DMS153 treated with DMSO at 0.1 percent for 48 hours (cell line): ENCODE measurements at regions not wholly inside any gene's neighbourhood (a gene's known extent, or its start where the extent isn't known, plus 50 kb on each side); places are given as distances from the start of the nearest gene placed in this dataset.
"Not testable (repeated sequence)": the region's sequence is repeated elsewhere in the genome, so short reads cannot be mapped to it uniquely, and the experiment has no call there.

Experiments
- DNase-seq: peaks from one replicate; lab custom pipeline; 2025; ENCODE audit not compliant: unreplicated experiment; lab: John Stamatoyannopoulos, UW

DNA sequence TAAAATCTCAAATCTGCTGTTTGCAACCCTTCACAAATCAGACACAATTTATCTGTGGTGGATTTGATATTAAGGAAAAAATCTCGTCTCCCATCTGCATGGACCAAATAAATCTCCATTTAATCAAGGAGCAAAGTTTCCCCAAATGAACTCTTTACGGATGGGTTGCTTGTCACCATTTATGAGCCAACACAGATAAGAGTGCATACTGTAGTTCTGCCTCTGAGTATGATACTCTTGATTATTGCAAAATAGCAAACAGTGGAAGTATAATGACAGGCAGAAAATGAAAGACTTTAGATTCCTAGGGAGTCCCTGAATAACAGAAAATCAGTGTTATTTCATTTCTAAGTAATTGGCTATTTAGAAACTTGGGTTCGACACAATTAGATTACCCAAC, 1395.9 kb downstream of the FAM181B start:
- no peak for DNase-seq

DNA sequence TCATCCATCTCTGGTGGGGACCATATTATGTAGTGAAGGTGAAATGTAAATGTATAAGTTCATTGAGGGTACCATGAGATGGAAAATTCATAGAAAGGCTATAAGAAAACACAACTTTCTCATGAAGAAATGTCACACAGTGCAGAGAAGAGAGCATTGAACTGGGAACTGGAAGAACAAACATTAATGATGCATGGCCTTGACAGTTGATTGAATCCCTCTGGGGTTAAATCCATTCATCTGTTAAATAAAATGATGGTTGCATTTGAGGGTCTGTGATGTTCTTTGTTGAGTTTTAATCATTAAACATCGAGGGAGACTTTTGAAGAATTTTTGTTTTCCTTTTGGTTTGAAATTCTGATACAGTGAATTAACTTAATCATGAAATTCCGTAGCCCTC, 1401.4 kb downstream of the FAM181B start:
- no peak for DNase-seq

DNA sequence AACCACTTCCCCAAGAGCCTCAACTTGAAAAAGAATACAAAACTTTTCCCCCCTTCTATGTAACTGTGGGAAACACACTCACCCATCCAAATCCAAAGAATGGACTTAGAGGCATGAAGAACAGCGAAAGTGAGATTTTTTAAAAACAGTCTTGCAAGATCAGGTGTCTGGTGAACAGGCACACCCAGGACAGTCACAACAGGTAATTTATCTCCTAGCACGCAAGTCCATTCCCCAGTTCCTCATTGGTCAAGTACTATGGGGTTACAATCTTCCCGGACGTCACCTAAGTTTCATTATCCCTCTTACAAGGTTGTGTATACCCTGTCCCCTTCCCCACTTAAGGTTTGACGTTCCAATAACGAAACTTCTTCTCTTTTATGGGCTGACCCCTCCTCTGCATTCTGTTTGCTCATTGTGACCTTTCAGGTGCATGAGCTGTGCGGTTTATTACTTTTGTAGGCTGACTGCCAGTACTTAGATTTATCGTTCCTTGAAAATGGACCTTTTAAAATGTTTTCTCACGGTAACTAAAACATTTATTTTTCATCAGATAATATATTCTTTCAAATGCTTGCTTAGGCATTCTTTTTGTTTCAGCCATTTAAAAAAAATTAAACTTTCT, 1401.9 kb downstream of the FAM181B start:
- DNase-seq, result no peak

DNA sequence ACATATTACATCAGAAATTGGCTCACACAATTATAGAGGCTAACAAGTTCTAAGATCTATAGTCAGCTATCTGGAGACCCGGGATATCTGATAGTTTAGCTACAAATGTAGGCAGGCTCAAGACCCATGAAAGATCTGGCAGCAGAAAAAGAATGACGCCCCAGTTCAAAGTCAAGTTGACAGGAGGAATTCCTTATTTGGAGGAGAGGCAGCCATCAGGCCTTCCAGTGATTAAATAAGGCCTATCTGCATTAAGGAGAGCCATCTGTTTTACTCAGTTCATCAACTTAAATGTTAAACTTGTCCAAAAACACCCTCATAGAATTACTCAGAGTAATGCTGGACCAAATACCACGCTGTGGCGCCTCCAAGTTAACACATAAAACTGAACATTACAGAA, 1402.6 kb downstream of the FAM181B start:
- DNase-seq, result no peak

DNA sequence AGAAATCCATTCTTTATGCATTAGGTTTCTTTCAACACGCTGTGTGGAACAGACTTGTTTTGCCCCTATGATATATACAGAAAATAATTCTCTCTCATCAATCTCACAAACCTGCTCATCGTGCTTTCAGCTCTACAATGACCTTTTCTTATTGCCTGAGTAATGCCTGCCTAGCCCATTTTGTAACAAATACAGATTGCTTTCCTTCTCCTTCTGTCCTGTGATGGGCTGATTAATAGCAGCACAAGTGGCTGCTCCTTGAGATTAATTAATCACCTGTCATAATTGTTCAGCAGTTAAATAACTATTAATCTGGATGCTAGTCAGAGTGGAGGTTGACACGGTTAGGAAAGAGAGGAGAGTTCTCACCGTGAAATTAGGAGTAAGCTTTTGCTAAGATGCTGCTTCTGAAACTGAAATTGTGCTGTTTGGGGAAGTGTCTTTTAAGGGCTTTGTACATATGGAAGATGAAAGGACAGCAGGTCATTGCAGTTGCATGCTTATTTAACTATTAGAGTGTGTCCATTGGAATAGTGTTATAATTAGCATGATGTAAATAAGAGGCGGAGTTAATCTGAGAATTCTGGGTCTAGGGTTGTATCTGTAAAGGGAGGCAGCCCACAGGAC, 1430.5 kb downstream of the FAM181B start:
- no peak for DNase-seq

DNA sequence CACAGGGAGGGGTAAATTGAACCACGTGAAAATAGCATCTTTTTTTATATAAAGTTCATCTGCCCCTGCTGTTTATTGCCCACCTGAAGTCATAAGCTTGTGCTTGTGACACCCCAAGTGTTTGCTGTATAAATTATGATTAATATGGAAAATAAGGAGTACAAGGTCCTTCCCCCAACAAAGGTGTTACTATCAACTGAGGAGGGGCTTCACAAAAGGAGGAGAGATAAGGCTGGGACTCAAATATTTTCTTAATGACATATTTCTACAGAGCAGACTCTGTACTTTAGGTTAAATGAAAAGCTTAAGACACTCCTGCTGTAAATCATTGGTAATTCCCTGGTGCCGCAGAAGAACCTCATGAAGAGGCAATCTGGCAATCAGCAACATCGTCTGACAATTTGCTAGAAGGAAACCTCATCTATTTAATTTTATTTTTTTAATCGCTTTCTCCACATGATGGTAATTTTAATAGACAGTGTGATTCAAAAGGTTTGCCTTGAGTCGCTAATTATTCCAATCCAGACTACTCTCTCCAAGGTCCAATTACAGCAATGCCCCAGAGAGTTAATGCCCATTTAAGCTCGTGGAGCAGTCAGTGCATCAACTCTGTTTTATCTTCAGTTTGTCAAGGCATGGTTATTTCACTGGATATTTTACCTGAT, 1432.4 kb downstream of the FAM181B start:
- DNase-seq, result no peak

DNA sequence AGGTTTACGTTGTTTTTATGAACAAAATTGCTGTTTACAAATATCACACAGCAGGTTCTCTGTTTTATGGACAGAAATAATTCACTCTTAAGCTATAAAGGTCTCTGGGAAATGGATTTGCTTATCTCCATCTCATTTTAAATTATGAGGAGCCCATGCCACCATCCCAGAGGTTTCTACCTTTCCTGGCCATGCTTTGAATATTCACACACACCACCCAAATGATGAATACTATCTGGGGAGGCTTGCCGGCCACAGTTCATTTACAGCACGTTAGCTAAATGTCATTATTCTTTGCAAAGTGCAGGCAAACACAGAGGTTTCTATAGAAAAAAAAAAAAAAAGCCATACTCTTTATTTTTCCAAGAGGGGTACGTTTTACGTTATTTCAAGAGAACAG, 1446.7 kb downstream of the FAM181B start:
- DNase-seq, result no peak

DNA sequence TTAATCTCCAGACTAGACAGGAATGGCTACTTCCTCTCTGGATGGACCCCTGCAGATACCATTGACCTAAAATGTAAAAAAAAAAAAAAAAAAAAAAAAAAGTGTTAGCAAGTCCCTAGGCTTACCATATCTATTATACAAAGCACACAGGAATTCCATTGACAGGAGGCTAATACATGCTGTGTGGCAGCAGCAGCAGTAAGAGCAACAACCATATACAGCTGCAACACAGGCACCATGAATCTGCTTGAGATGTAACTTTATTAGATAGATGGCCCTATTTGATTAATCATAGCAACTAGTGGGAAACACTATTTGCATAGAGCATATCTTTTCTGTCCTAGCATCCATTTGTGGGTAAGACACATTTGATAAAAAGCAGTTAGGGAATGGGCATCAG, 1447.1 kb downstream of the FAM181B start:
- DNase-seq, result no peak

DNA sequence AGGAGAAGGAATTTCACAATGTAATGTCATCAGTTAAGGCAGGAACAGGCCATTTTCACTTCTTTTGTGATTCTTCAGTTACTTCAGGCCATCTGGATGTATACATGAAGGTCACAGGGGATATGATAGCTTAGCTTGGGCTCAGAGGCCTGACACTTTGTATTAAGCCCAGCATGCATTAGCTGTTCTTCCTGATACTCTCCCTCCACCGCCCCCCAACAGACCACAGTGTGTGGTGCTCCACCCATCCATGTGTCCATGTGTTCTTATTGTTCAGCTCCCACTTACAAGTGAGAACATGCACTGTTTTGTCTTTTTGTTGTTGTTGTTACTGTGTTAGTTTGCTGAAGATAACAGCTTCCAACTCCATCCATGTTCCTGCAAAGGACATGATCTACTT, 1453.4 kb downstream of the FAM181B start:
- not testable (repeated sequence) for DNase-seq

DNA sequence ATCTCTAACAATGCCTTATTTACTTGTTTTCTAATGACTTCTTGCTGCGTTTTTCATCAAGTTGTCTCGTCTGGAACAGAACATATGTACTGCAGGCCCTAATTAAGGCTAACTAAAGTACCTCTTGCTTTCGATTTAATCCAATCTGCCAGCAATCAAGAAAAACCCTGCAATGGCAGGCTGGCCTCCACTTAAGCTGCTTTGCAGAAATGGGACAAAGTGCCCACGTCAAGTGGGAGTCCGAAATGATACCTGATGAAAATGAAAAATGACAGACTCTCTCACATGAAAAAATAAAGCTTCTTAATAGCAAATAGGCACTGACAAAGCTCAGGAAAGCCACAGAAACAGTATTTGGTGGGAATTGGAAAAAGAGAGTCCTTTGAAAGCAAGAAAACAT, 1454.7 kb downstream of the FAM181B start:
- DNase-seq, result no peak

DNA sequence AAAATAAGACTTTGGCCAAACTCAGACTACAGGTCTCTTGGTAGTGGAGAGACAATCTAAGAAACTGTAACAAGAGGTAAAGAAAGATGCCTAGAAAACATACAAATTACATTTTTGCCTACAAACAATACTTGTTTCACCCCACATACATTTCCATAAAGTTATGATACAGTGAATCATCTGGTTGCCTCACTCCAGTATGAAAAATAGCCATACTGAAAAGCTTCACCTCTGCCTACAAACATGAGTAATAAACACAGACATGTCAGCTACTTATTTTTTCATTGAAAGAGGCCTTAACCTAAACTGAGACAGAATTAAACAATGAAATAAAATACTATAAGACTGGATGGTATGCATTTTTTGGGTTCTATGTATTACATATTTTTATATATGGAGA, 1463.0 kb downstream of the FAM181B start:
- DNase-seq, result no peak

DNA sequence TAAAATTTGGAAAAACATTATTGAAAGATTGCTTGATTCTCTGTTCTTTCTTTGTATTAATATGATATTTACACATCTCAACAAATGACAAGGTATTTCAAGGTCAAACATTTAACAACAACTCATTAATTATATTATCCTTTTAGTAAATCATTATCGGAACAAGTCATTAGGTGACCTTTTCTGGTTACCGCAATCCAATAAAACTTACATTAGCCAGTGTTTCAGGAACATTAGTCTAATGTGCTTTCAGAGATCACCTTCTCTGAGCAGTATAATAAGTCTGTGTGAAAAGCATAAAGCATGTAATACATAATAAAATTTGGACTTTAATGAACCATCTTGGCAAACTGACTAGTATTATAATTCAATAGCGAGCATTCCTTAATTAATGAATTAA, 1466.4 kb downstream of the FAM181B start:
- no peak for DNase-seq

DNA sequence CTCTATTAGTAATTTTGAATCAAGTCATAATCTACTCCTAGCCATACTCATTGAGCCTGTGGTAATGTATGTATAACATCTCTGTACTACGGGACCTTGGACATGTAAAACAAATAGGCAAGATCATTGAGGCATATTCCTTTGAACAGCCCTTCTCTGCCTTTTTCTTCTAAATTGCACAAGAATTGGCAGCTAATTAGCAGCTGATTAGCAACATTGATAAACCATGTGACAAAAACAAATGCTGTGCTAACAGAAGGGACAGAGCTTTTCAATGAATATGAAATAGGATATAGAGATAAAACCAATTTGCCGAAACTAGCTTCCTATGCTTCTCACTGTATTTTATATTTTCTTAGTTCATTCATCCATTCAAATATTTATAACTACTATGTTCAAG, 1474.2 kb downstream of the FAM181B start:
- no peak for DNase-seq

DNA sequence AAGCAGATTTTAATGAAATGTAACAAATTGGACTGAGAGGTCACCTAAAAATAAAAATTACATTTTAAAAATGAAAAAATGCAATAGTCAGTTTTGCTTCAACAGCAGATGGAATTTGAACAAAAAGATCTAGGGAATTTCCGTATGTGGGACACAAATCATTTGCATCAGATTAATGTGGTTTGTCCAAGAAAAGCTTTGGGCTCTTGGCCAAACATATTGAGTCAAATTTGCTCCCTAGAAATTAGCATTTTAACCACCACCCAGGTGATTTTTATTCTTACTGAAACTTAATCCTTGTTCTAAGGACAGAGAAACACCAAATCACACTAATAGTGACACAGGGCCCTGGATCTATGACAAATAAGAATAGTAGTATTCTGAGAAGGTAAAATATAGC, 1477.8 kb downstream of the FAM181B start:
- no peak for DNase-seq

DNA sequence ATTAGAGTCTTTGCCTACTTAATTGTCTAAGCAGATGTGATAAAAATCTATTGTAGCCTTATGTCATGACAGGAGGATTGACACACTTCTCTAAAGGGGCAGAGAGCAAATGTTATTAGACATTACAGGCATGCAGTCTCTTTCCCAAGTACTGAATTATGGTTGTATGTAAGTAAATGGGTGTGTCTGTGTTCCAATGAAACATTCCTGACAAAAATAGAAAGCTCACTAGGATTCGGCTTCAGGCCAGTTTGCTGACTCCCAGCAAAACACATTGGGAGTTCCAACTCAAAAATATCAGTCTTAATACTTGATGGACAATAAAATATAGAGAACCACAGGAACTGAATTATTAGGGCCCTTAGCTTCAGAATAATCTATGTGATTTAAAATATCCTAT, 1480.4 kb downstream of the FAM181B start:
- no peak for DNase-seq

DNA sequence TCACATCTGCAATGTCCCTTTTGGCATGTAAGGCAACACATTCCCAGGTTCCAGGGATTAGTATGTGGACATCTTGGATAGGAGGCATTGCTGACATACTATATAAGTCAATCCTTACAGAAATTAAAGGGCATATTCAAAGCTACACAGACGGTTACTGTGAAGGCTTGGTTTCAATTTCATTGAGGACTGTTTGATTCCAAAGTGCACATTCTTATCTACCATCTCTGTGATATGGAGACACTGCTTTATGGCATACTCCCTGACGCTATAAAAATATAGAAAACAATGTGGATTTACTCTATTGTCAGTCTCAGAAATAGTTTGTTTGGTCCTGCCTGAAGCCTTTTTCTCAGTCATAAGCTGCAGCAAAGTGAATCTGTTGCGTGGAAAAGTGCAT, 1486.7 kb downstream of the FAM181B start:
- no peak for DNase-seq

DNA sequence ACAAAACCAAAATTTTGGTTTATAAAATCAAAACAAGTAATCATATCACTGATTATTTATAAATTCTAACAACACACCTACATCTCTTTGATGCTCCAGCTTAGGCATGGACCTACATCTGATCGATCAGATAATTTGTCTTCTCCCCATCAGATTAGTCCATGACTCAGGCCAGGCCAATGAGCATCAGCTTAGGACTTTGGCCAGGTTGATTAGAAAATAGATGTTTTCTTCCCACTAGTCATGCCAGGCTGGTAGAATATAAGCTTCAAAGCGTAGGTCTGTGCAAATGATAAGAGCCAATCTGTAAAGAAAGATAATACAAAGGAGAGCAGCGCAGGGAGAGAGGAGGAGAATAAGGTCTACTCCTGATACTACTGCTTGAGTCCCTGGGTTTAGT, 1487.9 kb downstream of the FAM181B start:
- no peak for DNase-seq

DNA sequence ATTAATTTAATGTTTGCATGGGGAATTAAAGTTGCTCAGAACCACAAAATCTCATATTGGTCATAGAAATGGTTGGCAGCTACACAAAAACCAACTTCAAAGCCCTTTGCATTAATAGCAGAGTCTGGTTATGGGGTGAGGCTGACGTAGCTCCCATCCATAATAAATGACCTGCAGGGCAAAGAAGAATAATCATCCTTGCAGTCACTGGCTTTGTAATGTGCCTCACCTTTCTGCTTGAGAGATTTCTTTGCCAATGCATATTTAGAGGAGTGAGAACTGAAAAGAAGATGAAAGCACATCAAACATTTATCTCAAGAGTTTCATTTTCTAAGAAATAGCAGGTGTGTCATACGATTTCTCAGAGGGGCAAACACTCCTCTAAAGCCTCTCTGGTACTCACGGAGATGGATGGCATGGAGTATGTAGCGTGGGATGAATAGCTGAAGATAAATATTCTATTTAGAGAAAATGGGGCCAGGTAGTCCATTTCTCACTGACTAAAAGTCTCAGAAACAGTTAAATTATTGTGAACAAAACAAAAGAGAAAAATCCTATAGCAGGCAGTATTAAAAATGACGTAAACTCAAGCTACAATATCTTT, 1491.9 kb downstream of the FAM181B start:
- DNase-seq, result no peak

DNA sequence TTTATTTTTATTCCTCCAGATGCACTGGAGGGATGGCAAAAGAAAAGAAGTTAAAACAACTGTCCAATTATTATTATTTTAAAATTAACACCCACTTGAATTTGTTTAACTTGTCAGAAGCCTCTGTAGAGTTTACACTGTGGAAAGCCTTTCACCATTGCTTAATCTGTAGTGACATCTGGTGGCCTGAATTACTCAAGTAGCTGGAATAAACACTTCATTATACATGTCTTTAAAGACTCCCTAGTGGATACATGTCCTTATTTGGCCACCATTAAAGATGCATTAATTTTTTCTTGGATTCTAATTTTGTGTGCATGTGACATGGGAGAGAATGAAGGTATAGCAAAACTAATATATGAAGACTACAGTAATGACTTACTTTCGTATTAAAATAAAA, 1496.5 kb downstream of the FAM181B start:
- peak; percentile 22 for DNase-seq

DNA sequence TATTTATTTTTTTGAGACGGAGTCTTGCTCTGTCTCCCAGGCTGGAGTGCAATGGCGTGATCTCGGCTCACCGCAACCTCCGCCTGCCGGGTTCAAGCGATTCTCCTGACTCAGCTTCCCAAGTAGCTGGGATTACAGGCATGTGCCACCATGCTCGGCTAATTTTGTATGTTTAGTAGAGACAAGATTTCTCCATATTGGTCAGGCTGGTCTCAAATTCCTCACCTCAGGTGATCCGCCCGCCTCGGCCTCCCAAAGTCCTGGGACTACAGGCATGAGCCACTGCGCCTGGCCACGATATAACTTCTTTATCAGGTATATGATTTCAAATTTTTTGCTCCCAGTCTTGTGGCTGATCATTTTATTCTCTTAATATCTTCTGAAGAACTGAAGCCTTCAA, 1506.3 kb downstream of the FAM181B start:
- DNase-seq, result not testable (repeated sequence)

DNA sequence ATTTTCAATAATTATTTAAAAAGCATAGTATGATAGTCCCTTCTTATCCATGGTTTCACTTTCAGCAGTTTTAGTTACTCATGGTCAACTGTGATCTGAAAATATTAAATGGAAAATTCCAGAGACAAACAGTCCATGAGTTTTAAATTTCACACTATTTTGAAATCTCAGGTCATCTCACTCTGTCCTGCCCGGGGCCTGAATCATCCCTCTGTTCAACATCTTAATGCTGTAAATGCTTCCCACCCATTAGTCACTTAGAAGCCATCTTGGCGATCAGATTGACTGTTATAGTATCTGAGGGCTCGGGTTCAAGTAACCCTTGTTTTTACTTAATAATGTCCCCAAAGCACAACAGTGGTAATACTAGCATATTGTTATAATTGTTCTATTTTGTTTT, 1509.3 kb downstream of the FAM181B start:
- no peak for DNase-seq

DNA sequence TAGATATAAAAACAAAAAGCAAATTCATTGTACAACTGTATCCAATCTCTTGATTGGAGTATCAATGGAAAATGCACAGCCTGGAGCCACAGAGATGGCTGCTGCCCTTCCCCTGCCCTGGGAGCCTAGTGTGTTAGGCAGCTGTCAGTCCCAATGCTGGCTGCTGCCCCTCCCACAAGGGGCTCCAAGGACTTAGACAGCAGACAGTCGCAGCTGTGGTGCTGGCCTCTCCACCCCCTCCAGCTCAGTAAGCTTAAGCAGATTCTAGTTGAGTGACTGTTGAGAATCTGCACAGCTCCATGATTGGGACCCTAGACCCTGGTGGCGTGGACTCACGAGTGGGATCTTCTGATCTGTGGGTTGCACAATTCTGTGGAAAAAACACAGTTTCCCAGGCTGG, 1511.2 kb downstream of the FAM181B start:
- no peak for DNase-seq
